T-helper 2 cell treated with Interferon-gamma antibody and Interleukin-4, amounts not matched to agents 5 μg/mL and 100 μg/mL, for 36 hours (primary cell): ENCODE measurements at regions not wholly inside any gene's neighbourhood (a gene's known extent, or its start where the extent isn't known, plus 50 kb on each side); places are given as distances from the start of the nearest gene placed in this dataset.
"Not testable (repeated sequence)": the region's sequence is repeated elsewhere in the genome, so short reads cannot be mapped to it uniquely, and the experiment has no call there.

Experiments
- DNase-seq: peaks from one replicate; pipeline ENCODE4 v3.0.0; 2021; ENCODE audit warnings: low spot score
- H3K27ac Mint-ChIP-seq: one replicate; pipeline ENCODE4 v1.8.0; 2021; ENCODE audit warnings: mild to moderate bottlenecking, mixed read lengths
- H3K27me3 Mint-ChIP-seq: one replicate; pipeline ENCODE4 v1.8.0; 2021; ENCODE audit warnings: low read depth, mixed read lengths
- H3K36me3 Mint-ChIP-seq: one replicate; pipeline ENCODE4 v1.8.0; 2021; ENCODE audit warnings: low read depth, mixed read lengths
- H3K4me1 Mint-ChIP-seq: one replicate; pipeline ENCODE4 v1.8.0; 2021; ENCODE audit warnings: low read depth, mixed read lengths
- H3K4me3 Mint-ChIP-seq: one replicate; pipeline ENCODE4 v1.8.0; 2022; ENCODE audit warnings: mild to moderate bottlenecking, moderate library complexity, mixed read lengths
- H3K9me3 Mint-ChIP-seq: one replicate; pipeline ENCODE4 v1.8.0; 2021; ENCODE audit warnings: mixed read lengths

DNA sequence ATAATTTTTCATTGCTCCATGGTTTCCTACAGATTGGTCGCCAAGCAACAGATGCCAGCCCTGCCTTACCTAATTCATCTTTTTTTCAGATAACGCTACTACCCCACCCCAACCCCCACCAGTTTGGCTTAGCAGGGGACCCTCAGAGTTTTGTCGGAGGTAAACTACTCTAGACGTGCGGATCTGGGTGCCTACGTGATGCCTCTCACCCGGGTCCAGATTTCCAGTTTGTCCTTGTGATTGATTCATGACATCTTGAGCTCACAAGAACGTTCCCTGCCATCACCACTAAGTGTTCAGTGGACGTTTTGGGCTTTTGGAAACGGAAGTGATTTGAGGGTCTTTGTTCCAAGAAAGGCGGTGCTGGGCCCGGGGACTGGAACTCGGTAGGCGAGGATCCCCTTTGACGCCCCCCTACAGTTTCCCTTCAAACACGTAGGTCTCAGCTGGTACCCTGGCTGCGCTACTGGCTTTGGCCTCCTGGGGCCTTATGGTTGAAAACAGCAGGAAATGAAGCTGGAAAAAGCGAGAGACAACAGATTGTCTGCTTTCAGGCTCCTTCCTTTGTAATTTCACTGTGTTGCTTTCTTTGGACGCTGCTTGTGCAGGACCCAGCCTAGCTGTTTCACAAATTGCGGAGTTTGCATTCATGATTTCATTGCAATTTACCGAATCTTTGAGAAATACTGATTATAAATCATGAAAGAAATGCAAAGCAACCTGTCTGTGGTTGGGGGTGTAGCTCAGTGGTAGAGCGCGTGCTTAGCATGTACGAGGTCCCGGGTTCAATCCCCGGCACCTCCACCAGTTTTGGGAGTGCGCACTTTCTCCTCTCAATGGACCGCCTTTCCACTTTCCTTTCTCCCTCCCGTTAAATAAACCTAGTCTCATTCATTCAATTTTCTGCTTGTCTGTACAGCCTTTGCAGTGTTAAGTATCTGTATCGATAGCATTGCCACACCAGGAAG, 81.0 kb downstream of the GPX5 start:
- Mint-ChIP-seq H3K4me1 (peaks cover 9% of the 10 kb centered on the region), H3K27ac (no peak overlapping the region), H3K27me3 (peaks cover 48% of the 10 kb centered on the region), H3K9me3 (no peaks in the 10 kb centered on the region), H3K36me3 (no peaks in the 10 kb centered on the region), H3K4me3 (peak overlapping the region; percentile 42)
- DNase-seq, result peak; percentile 12

DNA sequence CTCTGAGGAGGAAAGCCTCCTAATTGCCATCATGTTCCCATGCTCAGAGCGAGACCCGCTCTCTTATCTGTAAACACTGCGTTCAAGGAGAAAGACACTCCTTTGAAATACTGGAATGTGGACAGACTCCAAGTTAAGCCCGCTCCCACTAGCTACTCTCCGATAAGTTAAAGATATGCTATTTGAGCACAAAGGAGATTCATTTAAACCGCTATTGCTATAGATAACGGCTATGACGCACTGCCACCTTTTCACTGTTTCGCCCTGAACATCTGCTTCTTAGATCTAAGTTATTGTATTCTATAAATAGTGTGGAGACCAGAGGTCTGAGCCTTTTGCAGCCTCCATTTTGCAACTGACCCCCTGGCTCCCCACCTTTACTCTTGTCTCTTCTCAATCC, 82.3 kb downstream of the GPX5 start:
- Mint-ChIP-seq H3K4me3 (no peak overlapping the region), H3K27ac (no peak overlapping the region), H3K4me1 (peaks cover 9% of the 10 kb centered on the region), H3K27me3 (peaks cover 49% of the 10 kb centered on the region), H3K36me3 (no peaks in the 10 kb centered on the region), H3K9me3 (no peaks in the 10 kb centered on the region)
- DNase-seq, result no peak

DNA sequence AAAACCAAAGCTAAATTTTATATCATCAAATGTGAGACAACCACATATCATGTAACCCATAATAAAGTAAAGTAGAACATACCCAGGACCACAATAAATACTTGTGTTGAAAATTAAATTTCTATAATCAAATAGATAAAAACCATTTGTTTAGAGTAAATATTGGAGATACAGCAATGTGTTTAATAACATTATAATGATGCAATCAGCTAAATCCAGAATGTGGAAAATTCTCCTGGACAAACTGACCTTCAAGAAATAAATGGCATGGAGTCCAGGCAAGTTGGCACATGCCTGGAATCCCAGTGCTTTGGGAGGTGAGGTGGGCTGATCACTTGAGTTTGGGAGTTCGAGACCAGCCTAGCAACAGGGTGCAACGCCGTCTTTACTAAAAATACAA, 84.0 kb downstream of the GPX5 start:
- Mint-ChIP-seq H3K36me3 (no peaks in the 10 kb centered on the region), H3K27me3 (peaks cover 62% of the 10 kb centered on the region), H3K4me1 (peaks cover 9% of the 10 kb centered on the region), H3K4me3 (no peak overlapping the region), H3K9me3 (no peaks in the 10 kb centered on the region), H3K27ac (no peak overlapping the region)
- no peak for DNase-seq

DNA sequence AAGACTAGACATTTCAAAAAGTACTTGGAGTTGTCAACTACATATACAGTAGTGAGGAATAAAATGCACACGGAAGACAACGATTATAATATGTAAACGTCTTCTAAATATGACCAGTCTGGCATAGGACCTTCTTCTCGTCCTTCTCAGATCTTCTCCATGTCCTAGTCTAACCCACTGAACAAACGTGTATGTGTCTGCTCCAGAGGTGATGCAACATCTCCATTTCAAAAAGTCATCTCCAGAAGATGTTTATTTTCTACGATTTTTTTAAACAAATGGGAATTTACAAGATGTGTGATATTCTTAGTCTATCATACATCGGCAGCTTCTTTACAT, 89.9 kb downstream of the GPX5 start:
- Mint-ChIP-seq H3K4me1 (no peaks in the 10 kb centered on the region), H3K27ac (no peak overlapping the region)

DNA sequence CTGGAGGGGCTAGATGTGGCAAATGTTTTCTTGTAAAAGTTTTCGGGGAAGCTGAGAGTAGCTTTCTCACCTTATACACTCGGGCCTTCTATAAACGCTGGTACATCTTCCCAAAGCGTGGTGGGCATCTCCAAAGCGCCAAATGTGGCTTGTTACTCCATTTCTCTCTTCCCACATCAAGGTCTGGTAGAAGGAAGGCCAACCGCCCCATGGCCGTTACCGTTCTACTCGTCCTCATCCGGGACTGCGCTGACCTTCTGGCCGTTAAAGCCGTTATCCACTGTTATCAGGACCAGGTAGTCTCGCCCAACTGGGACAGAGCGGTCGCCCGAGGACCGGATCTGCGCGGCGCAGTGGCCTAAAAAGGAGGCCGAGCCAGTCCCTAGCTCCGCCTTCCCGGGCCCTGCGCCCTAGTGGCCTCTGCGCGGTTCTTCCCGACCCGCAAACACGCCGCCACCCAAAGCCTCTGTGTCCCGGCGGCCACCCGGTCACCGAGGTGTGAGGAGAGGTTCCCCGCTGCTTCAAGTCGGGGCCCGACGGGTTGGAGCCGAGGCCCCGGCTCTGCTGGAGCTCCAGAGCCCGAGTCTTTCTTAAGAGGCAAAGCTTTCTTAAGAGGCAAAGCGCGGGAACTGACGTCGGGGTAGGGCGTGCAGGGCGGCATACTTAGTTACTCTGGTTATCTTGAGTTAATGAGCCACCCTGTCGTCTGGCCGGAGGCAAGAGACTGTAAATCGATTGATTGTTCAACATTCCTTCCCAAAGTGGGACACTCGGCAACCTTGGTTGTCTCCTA, 90.5 kb downstream of the GPX5 start:
- Mint-ChIP-seq H3K27ac (no peak overlapping the region), H3K4me1 (no peaks in the 10 kb centered on the region), H3K36me3 (no peaks in the 10 kb centered on the region), H3K9me3 (peaks cover 3% of the 10 kb centered on the region), H3K27me3 (peaks cover 56% of the 10 kb centered on the region), H3K4me3 (no peak overlapping the region)
- no peak for DNase-seq

More for the DNA sequence above, 89.9 kb downstream of the GPX5 start:
- Mint-ChIP-seq H3K27me3 (peaks cover 53% of the 10 kb centered on the region), H3K9me3 (no peaks in the 10 kb centered on the region), H3K4me3 (no peak overlapping the region), H3K36me3 (no peaks in the 10 kb centered on the region)
- no peak for DNase-seq

DNA sequence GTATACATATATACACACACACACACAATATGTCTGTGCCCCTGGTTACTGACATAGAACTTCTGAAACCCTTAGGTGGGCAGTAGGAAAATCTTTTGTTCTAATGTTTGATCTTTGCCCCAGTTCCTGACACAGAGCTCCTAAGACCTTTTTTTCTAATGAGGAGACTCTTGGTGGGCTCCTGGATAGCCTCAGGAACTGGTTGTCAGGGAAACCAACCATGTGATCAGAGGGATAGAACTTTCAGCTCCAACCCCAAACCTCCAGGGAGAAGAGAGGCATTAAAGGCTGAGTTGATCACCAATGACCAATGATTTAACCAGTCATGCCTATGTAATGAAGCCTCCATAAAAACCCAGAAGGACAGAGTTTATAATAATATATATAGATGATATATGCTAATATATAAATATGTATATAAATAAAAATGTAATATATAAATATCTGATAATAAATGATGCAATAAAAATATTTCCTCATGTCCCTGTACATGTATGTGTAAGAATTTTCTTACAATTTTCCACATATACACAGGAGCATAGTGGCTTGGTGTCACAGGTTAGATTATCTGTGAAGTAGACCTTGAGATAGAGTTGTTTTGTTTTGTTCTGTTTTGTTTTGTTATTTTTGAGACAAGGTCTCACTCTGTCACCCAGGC, 93.3 kb downstream of the GPX5 start:
- Mint-ChIP-seq H3K4me1 (no peaks in the 10 kb centered on the region), H3K9me3 (peaks cover 7% of the 10 kb centered on the region), H3K4me3 (no peak overlapping the region), H3K27me3 (peaks cover 42% of the 10 kb centered on the region), H3K27ac (no peak overlapping the region), H3K36me3 (no peaks in the 10 kb centered on the region)
- DNase-seq, result no peak

DNA sequence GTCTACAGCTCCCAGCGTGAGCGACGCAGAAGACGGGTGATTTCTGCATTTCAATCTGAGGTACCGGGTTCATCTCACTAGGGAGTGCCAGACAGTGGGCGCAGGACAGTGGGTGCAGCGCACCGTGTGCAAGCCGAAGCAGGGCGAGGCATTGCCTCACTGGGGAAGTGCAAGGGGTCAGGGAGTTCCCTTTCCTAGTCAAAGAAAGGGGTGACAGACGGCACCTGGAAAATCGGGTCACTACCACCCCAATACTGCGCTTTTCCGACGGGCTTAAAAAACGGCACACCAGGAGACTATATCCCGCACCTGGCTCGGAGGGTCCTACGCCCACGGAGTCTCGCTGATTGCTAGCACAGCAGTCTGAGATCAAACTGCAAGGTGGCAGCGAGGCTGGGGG, 95.6 kb downstream of the GPX5 start:
- not testable (repeated sequence) for H3K27ac Mint-ChIP-seq, H3K9me3 Mint-ChIP-seq, H3K4me1 Mint-ChIP-seq, DNase-seq, H3K4me3 Mint-ChIP-seq, H3K36me3 Mint-ChIP-seq
- H3K27me3 Mint-ChIP-seq, result peaks cover 27% of the 10 kb centered on the region

DNA sequence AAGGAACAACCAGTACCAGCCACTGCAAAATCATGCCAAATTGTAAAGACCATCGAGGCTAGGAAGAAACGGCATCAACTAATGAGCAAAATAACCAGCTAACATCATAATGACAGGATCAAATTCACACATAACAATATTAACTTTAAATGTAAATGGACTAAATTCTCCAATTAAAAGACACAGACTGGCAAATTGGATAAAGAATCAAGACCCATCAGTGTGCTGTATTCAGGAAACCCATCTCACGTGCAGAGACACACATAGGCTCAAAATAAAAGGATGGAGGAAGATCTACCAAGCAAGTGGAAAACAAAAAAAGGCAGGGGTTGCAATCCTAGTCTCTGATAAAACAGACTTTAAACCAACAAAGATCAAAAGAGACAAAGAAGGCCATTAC, 97.6 kb downstream of the GPX5 start:
- H3K4me3 Mint-ChIP-seq, DNase-seq, H3K4me1 Mint-ChIP-seq, H3K36me3 Mint-ChIP-seq, H3K27ac Mint-ChIP-seq: not testable (repeated sequence)
- H3K27me3 Mint-ChIP-seq, result peaks cover 16% of the 10 kb centered on the region
- peaks cover 13% of the 10 kb centered on the region for H3K9me3 Mint-ChIP-seq

DNA sequence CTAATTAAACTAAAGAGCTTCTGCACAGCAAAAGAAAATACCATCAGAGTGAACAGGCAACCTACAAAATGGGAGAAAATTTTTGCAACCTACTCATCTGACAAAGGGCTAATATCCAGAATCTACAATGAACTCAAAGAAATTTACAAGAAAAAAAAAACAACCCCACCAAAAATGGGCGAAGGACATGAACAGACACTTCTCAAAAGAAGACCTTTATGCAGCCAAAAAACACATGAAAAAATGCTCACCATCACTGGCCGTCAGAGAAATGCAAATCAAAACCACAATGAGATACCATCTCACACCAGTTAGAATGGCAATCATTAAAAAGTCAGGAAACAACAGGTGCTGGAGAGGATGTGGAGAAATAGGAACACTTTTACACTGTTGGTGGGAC, 100.7 kb downstream of the GPX5 start:
- not testable (repeated sequence) for H3K4me3 Mint-ChIP-seq, H3K4me1 Mint-ChIP-seq, H3K27ac Mint-ChIP-seq

DNA sequence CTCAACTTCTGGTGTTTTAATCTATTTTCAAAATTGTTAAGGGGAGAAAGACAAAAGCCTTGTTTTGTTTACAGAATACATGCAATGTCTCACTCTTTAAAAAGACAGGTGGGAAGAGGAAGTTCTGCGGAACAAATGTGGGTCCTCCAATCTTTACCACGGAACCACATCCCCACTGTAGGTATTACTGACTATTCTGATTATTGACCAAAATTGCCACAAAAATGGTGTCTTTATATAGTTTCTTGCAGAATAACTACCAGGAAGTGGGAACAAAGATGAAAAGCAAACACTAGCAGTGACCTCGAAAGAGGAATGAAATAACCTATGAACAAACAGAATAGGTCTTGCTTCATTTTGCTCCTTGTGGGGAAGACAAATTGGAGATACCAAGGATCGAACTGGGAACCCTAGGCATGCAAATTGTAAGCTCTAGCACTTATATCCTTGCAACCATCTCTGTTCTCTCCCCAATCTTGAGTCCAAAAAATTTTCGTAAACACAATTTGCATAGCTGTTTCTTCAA, 106.7 kb downstream of the GPX5 start:
- Mint-ChIP-seq H3K36me3 (peaks cover 2% of the 10 kb centered on the region), H3K4me3 (no peak overlapping the region), H3K27me3 (peaks cover 55% of the 10 kb centered on the region), H3K27ac (no peak overlapping the region), H3K4me1 (peaks cover 16% of the 10 kb centered on the region), H3K9me3 (peaks cover 12% of the 10 kb centered on the region)
- DNase-seq, result no peak

More for the DNA sequence above, 100.7 kb downstream of the GPX5 start:
- H3K9me3 Mint-ChIP-seq, DNase-seq, H3K36me3 Mint-ChIP-seq: not testable (repeated sequence)
- peaks cover 11% of the 10 kb centered on the region for H3K27me3 Mint-ChIP-seq

DNA sequence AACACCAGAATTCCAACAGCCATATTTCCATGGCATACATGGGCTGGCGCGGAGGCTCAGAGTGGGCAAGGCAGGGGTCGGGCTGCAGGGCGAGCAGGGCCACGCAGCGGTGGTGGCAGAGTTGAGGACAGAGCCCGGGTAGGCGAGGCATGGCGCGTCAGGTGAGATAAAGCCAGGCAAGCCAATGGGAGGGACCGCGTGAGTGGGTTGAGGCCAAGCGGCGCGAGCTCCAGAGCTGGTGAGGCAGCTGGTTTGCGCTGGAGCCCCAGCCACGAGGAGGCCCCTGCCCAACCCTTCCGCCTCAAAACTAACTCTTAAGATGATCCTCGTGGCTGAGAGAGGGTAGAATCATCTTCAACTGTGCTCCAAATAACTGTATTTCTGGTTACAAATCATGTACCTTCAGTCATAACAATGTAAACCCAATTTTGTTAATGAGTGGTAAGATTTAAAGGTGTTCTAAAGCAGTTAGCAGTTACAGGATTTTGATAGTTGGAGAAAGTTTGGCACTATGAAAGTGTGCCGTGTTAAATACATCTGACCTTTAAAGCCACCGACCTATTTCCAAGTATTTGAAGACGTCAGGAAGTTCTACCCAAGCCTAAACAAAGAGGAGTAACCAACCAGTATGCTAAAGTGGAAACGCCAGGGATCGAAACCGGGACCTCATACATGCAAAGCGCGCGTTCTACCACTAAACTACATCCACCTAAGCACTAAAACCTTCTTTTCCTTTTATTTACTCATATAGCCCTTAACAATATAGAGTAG, 107.9 kb downstream of the GPX5 start:
- peaks cover 2% of the 10 kb centered on the region for H3K36me3 Mint-ChIP-seq
- H3K9me3 Mint-ChIP-seq, result peaks cover 9% of the 10 kb centered on the region
- peaks cover 16% of the 10 kb centered on the region for H3K4me1 Mint-ChIP-seq
- H3K4me3 Mint-ChIP-seq, result no peak overlapping the region
- no peak overlapping the region for H3K27ac Mint-ChIP-seq
- peaks cover 59% of the 10 kb centered on the region for H3K27me3 Mint-ChIP-seq
- DNase-seq, result no peak

DNA sequence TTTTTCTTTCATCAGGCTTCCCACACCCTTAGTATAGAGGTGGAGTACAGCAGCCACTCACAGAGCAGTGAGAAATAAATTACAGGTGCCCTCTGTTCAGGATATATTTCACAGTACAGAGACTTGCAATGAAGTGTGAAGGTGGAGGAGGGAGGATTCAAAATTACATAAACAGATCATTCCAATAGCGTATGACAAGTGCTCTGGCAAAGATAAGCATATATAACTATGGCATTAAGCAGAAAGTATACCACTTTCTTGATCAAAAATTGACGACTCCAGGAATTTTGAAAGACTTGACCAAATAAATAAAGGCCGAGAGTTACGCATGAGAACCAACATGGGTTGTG, 108.7 kb downstream of the GPX5 start:
- H3K36me3 Mint-ChIP-seq, result peaks cover 2% of the 10 kb centered on the region
- H3K4me3 Mint-ChIP-seq, result peak overlapping the region; percentile 46
- no peak for DNase-seq
- H3K4me1 Mint-ChIP-seq, result peaks cover 16% of the 10 kb centered on the region
- peaks cover 59% of the 10 kb centered on the region for H3K27me3 Mint-ChIP-seq
- peaks cover 9% of the 10 kb centered on the region for H3K9me3 Mint-ChIP-seq
- no peak overlapping the region for H3K27ac Mint-ChIP-seq

DNA sequence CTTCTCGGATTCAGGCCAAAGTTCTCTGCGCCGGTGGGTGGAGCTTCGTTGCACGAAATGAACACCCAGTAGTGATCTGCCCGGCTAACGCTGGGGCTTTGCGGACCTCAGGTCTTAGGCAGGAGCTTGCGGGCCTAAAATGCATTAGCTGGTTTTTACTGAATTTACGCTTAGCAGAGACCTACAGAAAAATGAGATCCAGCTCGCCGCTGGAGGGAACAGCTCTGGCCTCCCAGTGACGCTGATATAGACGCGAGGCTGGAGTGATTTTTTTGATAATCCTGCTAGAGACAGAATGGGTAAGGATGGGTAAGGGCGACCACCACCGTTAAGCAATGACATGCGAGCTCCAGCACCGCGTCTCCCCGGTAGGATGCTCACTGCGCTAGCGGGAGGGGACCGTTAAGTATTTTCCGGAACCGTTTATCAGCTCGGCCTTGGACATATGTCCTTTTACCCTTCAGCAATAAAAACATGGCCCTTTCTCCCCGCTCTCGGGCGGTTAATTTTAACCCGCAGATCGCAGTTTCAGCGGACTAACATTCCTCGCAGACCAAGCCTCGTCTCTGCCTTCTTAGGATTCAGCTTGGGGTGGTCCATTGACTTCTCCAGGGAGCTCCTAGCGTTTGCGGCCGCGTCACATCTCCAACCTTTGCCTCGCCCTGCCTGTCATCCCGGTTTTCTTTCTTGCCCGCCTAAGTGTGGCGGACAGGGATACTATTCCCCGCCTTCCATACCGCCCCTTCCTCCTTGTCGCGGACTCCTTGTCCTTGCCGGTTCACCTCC, 109.3 kb downstream of the GPX5 start:
- peaks cover 16% of the 10 kb centered on the region for H3K4me1 Mint-ChIP-seq
- peak overlapping the region; percentile 3 for H3K27ac Mint-ChIP-seq

More for the DNA sequence above, 109.3 kb downstream of the GPX5 start:
- peaks cover 59% of the 10 kb centered on the region for H3K27me3 Mint-ChIP-seq
- peaks cover 2% of the 10 kb centered on the region for H3K36me3 Mint-ChIP-seq
- H3K4me3 Mint-ChIP-seq, result peak overlapping the region; percentile 46
- no peak for DNase-seq
- peaks cover 9% of the 10 kb centered on the region for H3K9me3 Mint-ChIP-seq
